WTC11 (cell line): ENCODE measurements at regions not wholly inside any gene's neighbourhood (a gene's known extent, or its start where the extent isn't known, plus 50 kb on each side); places are given as distances from the start of the nearest gene placed in this dataset.

Source experiments
- ATAC-seq: fragments of 200-7000 bp; cut with Tn5 transposase; 2 replicates; pipeline ENCODE4 v1.10.0; 2021; ENCODE audit warnings: mild to moderate bottlenecking, moderate library complexity
- CTCF ChIA-PET: fragments of 300-600 bp; sonication (Branson Sonifier 250); formaldehyde crosslinking; loops from one replicate; lab custom pipeline; 2021; ENCODE audit warnings: antibody characterized with exemption; lab: Charles Lee
- POLR2A ChIA-PET: fragments of 350-600 bp; sonication (Branson Sonifier 250); formaldehyde crosslinking; loops from one replicate; lab custom pipeline; 2021; ENCODE audit warnings: antibody characterized with exemption; lab: Charles Lee
- DNase-seq: peaks from one replicate; pipeline ENCODE4 v3.0.0; 2021; ENCODE audit warnings: low spot score
- H3K27ac Mint-ChIP-seq: 2 replicates; pipeline ENCODE4 v1.8.0; 2021; ENCODE audit warnings: mixed read lengths
- H3K27me3 Mint-ChIP-seq: 2 replicates; pipeline ENCODE4 v1.8.0; 2021; ENCODE audit warnings: low read depth, mild to moderate bottlenecking, moderate library complexity, mixed read lengths
- H3K36me3 Mint-ChIP-seq: 2 replicates; pipeline ENCODE4 v1.8.0; 2021; ENCODE audit warnings: mixed read lengths
- H3K4me1 Mint-ChIP-seq: 2 replicates; pipeline ENCODE4 v1.8.0; 2022; ENCODE audit warnings: mixed read lengths
- H3K4me3 Mint-ChIP-seq: 2 replicates; pipeline ENCODE4 v1.8.0; 2021; ENCODE audit warnings: mild to moderate bottlenecking, moderate library complexity, mixed read lengths
- H3K9me3 Mint-ChIP-seq: 2 replicates; pipeline ENCODE4 v1.8.0; 2021; ENCODE audit warnings: mixed read lengths
- ATF1 ChIP-seq: sonication (generic); formaldehyde crosslinking; IDR thresholded peaks from 2 replicates; pipeline ENCODE4 v1.8.1; 2023; ENCODE audit warnings: mild to moderate bottlenecking, moderate library complexity, missing genetic modification reagents
- ATF6 ChIP-seq: sonication (generic); formaldehyde crosslinking; IDR thresholded peaks from 2 replicates; pipeline ENCODE4 v1.8.1; 2023; ENCODE audit warnings: mild to moderate bottlenecking, missing genetic modification reagents
- CBFB ChIP-seq: sonication (generic); formaldehyde crosslinking; IDR thresholded peaks from 2 replicates; pipeline ENCODE4 v1.8.1; 2022; ENCODE audit warnings: mild to moderate bottlenecking, low read depth, missing genetic modification reagents
- CDX4 ChIP-seq: fragments of 250-450 bp; sonication (Bioruptor Pico); IDR thresholded peaks from 2 replicates; pipeline ENCODE4 v1.9.0; 2021; ENCODE audit warnings: moderate library complexity, mild to moderate bottlenecking, inconsistent platforms, borderline replicate concordance
- ELF4 ChIP-seq: sonication (generic); formaldehyde crosslinking; IDR thresholded peaks from 2 replicates; pipeline ENCODE4 v1.8.1; 2022; ENCODE audit warnings: low read depth, mild to moderate bottlenecking, moderate library complexity, missing genetic modification reagents
- FOXK1 ChIP-seq: sonication (generic); formaldehyde crosslinking; IDR thresholded peaks from 2 replicates; pipeline ENCODE4 v1.8.0; 2022; ENCODE audit warnings: mild to moderate bottlenecking, moderate library complexity, missing genetic modification reagents
- FOXP4 ChIP-seq: sonication (generic); formaldehyde crosslinking; IDR thresholded peaks from 2 replicates; pipeline ENCODE4 v1.8.0; 2022; ENCODE audit warnings: mild to moderate bottlenecking, missing genetic modification reagents
- GRHL2 ChIP-seq: fragments of 250-450 bp; sonication (Bioruptor Pico); IDR thresholded peaks from 2 replicates; pipeline ENCODE4 v1.8.0; 2022; ENCODE audit warnings: mild to moderate bottlenecking, moderate library complexity; ENCODE audit not compliant: insufficient replicate concordance, severe bottlenecking
- GTF2I ChIP-seq: fragments of 250-450 bp; sonication (Bioruptor Pico); conservative IDR thresholded peaks from 2 replicates; pipeline ENCODE4 v1.4.0; 2021; ENCODE audit warnings: mild to moderate bottlenecking
- IRF1 ChIP-seq: sonication (generic); formaldehyde crosslinking; IDR thresholded peaks from 2 replicates; pipeline ENCODE4 v1.8.0; 2023; ENCODE audit warnings: missing genetic modification reagents
- MLX ChIP-seq: sonication (generic); formaldehyde crosslinking; IDR thresholded peaks from 2 replicates; pipeline ENCODE4 v1.8.1; 2023; ENCODE audit warnings: mild to moderate bottlenecking, missing genetic modification reagents, moderate library complexity
- MXD4 ChIP-seq: fragments of 250-450 bp; sonication (Bioruptor Pico); IDR thresholded peaks from 2 replicates; pipeline ENCODE4 v1.8.0; 2021; ENCODE audit warnings: mild to moderate bottlenecking, moderate library complexity, borderline replicate concordance
- NFE2L1 ChIP-seq: sonication (generic); formaldehyde crosslinking; IDR thresholded peaks from 2 replicates; pipeline ENCODE4 v1.8.1; 2023; ENCODE audit warnings: missing genetic modification reagents
- NFYB ChIP-seq: sonication (generic); formaldehyde crosslinking; conservative IDR thresholded peaks from 2 replicates; pipeline ENCODE4 v1.8.0; 2022; ENCODE audit warnings: low read depth, missing genetic modification reagents
- SP1 ChIP-seq: sonication (generic); formaldehyde crosslinking; conservative IDR thresholded peaks from 2 replicates; pipeline ENCODE4 v1.8.1; 2022; ENCODE audit warnings: missing genetic modification reagents
- TP53 ChIP-seq: sonication (generic); formaldehyde crosslinking; IDR thresholded peaks from 2 replicates; pipeline ENCODE4 v1.8.1; 2023; ENCODE audit warnings: mild to moderate bottlenecking, missing genetic modification reagents
- ZNF281 ChIP-seq: sonication (generic); formaldehyde crosslinking; IDR thresholded peaks from 2 replicates; pipeline ENCODE4 v1.8.0; 2023; ENCODE audit warnings: mild to moderate bottlenecking, missing genetic modification reagents
- ZNF416 ChIP-seq: fragments of 250-450 bp; sonication (Bioruptor Pico); IDR thresholded peaks from 2 replicates; pipeline ENCODE4 v1.9.0; 2021; ENCODE audit warnings: mild to moderate bottlenecking, inconsistent platforms
- ZNF423 ChIP-seq: fragments of 250-450 bp; sonication (Bioruptor Pico); IDR thresholded peaks from 2 replicates; pipeline ENCODE4 v2.1.2; 2022; ENCODE audit warnings: mild to moderate bottlenecking, moderate library complexity
- ZNF425 ChIP-seq: fragments of 250-450 bp; sonication (Bioruptor Pico); conservative IDR thresholded peaks from 2 replicates; pipeline ENCODE4 v1.9.0; 2021; ENCODE audit warnings: mild to moderate bottlenecking
- ZNF532 ChIP-seq: fragments of 250-450 bp; sonication (Bioruptor Pico); IDR thresholded peaks from 2 replicates; pipeline ENCODE4 v1.9.0; 2021; ENCODE audit warnings: mild to moderate bottlenecking, borderline replicate concordance

- H3K4me1 Mint-ChIP-seq: peaks cover 4% of the 10 kb centered on the region
- no peak for DNase-seq
- no peak for ATAC-seq
- H3K36me3 Mint-ChIP-seq: peaks cover 19% of the 10 kb centered on the region
- no peak overlapping the region for H3K27ac Mint-ChIP-seq
- ChIA-PET POLR2A (no interaction called here), CTCF (no interaction called here)
- H3K27me3 Mint-ChIP-seq: no peaks in the 10 kb centered on the region
- peaks cover 30% of the 10 kb centered on the region for H3K9me3 Mint-ChIP-seq
- no peak overlapping the region for H3K4me3 Mint-ChIP-seq
- no peak for TF ChIP-seq ZNF425 (CRISPR knock-in tag)
- no peak for TF ChIP-seq MXD4 (CRISPR knock-in tag)
- no peak for TF ChIP-seq GTF2I
- TF ChIP-seq MLX (CRISPR knock-in tag): no peak
- no peak for TF ChIP-seq ZNF416 (CRISPR knock-in tag)
- TF ChIP-seq ATF6: no peak
- no peak for TF ChIP-seq NFE2L1 (CRISPR knock-in tag)
- no peak for TF ChIP-seq TP53
- no peak for TF ChIP-seq GRHL2 (CRISPR knock-in tag)
- TF ChIP-seq SP1 (CRISPR knock-in tag): no peak
- TF ChIP-seq IRF1 (CRISPR knock-in tag): no peak
- no peak for TF ChIP-seq ZNF532 (CRISPR knock-in tag)
Observed at GRCh38 chr5:124039410-124039809, 527.4 kb downstream of the CSNK1G3 start.

GRCh38 chr5:124036786-124037185 lies 524.8 kb downstream of the CSNK1G3 start:
- CTCF ChIA-PET: no interaction called here
- Mint-ChIP-seq H3K9me3 (peaks cover 14% of the 10 kb centered on the region), H3K4me3 (no peak overlapping the region), H3K4me1 (peaks cover 11% of the 10 kb centered on the region), H3K27ac (no peak overlapping the region), H3K36me3 (peaks cover 10% of the 10 kb centered on the region), H3K27me3 (no peaks in the 10 kb centered on the region)
- POLR2A ChIA-PET: no interaction called here
- DNase-seq (no peak), ATAC-seq (no peak)
- no peak for TF ChIP-seq FOXP4 (CRISPR knock-in tag)
- no peak for TF ChIP-seq CDX4 (CRISPR knock-in tag)
- no peak for TF ChIP-seq ZNF281
- no peak for TF ChIP-seq ATF1 (CRISPR knock-in tag)
- TF ChIP-seq FOXK1 (CRISPR knock-in tag): no peak
- TF ChIP-seq ELF4 (CRISPR knock-in tag): no peak
- TF ChIP-seq ZNF423 (CRISPR knock-in tag): no peak
- TF ChIP-seq CBFB (CRISPR knock-in tag): no peak
- TF ChIP-seq NFYB: no peak
